GM12873 (cell line): ENCODE measurements at regions not wholly inside any gene's neighbourhood (a gene's known extent, or its start where the extent isn't known, plus 50 kb on each side); places are given as distances from the start of the nearest gene placed in this dataset.

ENCODE experiments used
- CTCF ChIP-seq: IDR thresholded peaks from 2 replicates; pipeline ENCODE4 v1.5.1; 2012; ENCODE audit warnings: low read depth, mild to moderate bottlenecking, moderate library complexity, low read length, control low read depth; ENCODE audit not compliant: insufficient read depth; ENCODE audit errors: missing control alignments

DNA sequence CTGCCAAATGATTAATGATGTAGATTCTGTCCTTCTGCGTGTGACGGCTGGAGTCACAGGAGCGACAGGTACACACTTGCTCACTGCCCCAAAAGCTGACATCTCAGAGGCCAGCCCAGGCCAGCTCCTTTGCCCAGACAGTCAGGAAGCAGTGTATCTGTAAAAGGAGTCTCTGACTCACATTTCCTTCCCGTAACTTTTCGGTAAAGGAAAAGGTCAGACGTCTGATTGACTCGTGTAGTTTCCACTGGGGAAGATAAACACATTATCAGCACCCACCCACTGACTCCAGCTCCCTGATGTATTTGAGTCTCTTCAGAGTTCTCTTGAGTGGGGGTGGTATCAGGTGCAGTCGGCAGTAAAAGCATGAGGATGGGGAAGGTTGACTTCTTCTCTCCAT is 64.4 kb upstream of the WWC1 start:
- no peak for TF ChIP-seq CTCF

- TF ChIP-seq CTCF: no peak
Measured at GRCh38 chr5:168227973-168228615, 63.4 kb upstream of the WWC1 start.

GRCh38 chr5:168228668-168229067 is 62.8 kb upstream of the WWC1 start:
- no peak for TF ChIP-seq CTCF

DNA sequence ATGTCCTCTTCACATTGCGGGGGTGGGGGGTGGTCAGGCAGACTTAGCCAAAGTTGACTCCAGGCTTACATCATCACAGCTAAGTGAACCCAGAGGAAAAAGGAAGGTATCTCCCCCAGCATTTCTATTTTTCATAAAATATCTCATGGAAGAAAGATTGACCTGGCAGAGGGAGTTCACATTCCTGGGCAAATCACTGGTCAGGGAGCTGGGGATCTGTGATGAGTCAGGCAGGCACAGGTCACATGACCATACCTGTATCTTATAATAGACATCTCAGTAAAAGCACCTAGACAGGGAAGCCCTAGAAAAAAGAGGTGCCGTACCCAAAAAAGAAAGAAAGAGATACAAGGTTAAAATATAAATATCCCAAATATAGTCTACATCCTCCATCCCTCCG is 57.3 kb upstream of the WWC1 start:
- TF ChIP-seq CTCF: no peak

GRCh38 chr5:168238463-168238862 is 53.0 kb upstream of the WWC1 start:
- no peak for TF ChIP-seq CTCF

DNA sequence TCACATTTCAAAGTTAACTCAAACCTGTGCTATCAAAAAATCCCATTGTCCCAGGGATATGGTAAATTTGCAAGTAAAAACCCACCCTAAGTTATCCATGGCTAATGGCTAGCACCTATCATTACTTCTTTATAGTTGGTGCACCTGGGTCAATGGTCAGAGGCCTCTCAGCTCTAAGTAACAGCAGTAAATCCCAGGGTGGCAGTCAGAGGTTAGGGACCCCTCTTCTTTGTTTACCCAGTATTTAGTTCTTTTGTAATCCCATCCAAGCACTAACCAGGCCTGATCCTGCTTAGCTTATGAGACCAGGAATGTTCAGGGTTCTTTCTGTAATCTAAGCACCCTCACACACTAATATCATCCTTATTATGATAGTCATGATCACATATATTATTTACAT is 52.1 kb upstream of the WWC1 start:
- no peak for TF ChIP-seq CTCF
